Eye (tissue), 1 donor: ENCODE measurements at regions not wholly inside any gene's neighbourhood (a gene's known extent, or its start where the extent isn't known, plus 50 kb on each side); places are given as distances from the start of the nearest gene placed in this dataset.
A peak's percentile ranks its signal among the peaks of the same experiment; 100 is the strongest.
"Not testable (repeated sequence)": the region's sequence is repeated elsewhere in the genome, so short reads cannot be mapped to it uniquely, and the experiment has no call there.

ENCODE experiments used
- DNase-seq: peaks from one replicate; pipeline ENCODE4 v3.0.0-alpha.2; 2015

- no peak for DNase-seq
Measured at GRCh38 chr17:14525551-14526455, 224.9 kb downstream of the HS3ST3B1 start.

GRCh38 chr17:14522795-14523387, 222.0 kb downstream of the HS3ST3B1 start:
- DNase-seq: no peak

GRCh38 chr17:14518919-14519318, 218.0 kb downstream of the HS3ST3B1 start:
- DNase-seq: not testable (repeated sequence)

- no peak for DNase-seq
Measured at GRCh38 chr17:14514973-14515372, 214.1 kb downstream of the HS3ST3B1 start.

- DNase-seq: no peak
Measured at GRCh38 chr17:14513835-14514234, 213.0 kb downstream of the HS3ST3B1 start.

- DNase-seq: no peak
Measured at GRCh38 chr17:14510136-14510535, 209.3 kb downstream of the HS3ST3B1 start.

- no peak for DNase-seq
Measured at GRCh38 chr17:14508156-14508555, 207.3 kb downstream of the HS3ST3B1 start.

GRCh38 chr17:14506364-14506763, 205.5 kb downstream of the HS3ST3B1 start:
- no peak for DNase-seq

- no peak for DNase-seq
Measured at GRCh38 chr17:14505606-14506005, 204.7 kb downstream of the HS3ST3B1 start.

GRCh38 chr17:14499976-14500375, 199.1 kb downstream of the HS3ST3B1 start:
- DNase-seq: no peak

GRCh38 chr17:14498812-14499211, 197.9 kb downstream of the HS3ST3B1 start:
- DNase-seq: no peak

- DNase-seq: no peak
Measured at GRCh38 chr17:14494161-14494560, 193.3 kb downstream of the HS3ST3B1 start.

GRCh38 chr17:14489986-14490385, 189.1 kb downstream of the HS3ST3B1 start:
- DNase-seq: no peak

GRCh38 chr17:14488958-14489550, 188.2 kb downstream of the HS3ST3B1 start:
- DNase-seq: no peak

GRCh38 chr17:14487068-14487467, 186.2 kb downstream of the HS3ST3B1 start:
- no peak for DNase-seq

GRCh38 chr17:14482715-14483114, 181.8 kb downstream of the HS3ST3B1 start:
- DNase-seq: no peak

- no peak for DNase-seq
Measured at GRCh38 chr17:14481664-14482063, 180.8 kb downstream of the HS3ST3B1 start.

GRCh38 chr17:14474591-14474990, 173.7 kb downstream of the HS3ST3B1 start:
- DNase-seq: no peak

GRCh38 chr17:14471052-14471451, 170.2 kb downstream of the HS3ST3B1 start:
- peak; percentile 25 for DNase-seq

- DNase-seq: no peak
Measured at GRCh38 chr17:14470417-14470816, 169.5 kb downstream of the HS3ST3B1 start.

- DNase-seq: no peak
Measured at GRCh38 chr17:14469971-14470370, 169.1 kb downstream of the HS3ST3B1 start.

GRCh38 chr17:14468858-14469257, 168.0 kb downstream of the HS3ST3B1 start:
- DNase-seq: no peak

GRCh38 chr17:14461227-14461548, 160.3 kb downstream of the HS3ST3B1 start:
- DNase-seq: peak; percentile 50
